ENCODE measurements at regions not wholly inside any gene's neighbourhood (a gene's known extent, or its start where the extent isn't known, plus 50 kb on each side); places are given as distances from the start of the nearest gene placed in this dataset.
A peak's percentile ranks its signal among the peaks of the same experiment; 100 is the strongest.

- no peak for DNase-seq
- H3K9me3 Mint-ChIP-seq = no peaks in the 10 kb centered on the region
These were observed 57.0 kb upstream of the CARMIL1 start for GRCh38 chr6:25222006-25222678.

GRCh38 chr6:25223490-25223991, 55.6 kb upstream of the CARMIL1 start:
- peak; percentile 84 for TF ChIP-seq CTCF (IDR thresholded peaks at IDR 0.05)
- no peaks in the 10 kb centered on the region for H3K36me3 Mint-ChIP-seq (ENCODE audit: low read depth)
- peak overlapping the region; percentile 70 for H3K4me3 Mint-ChIP-seq
- DNase-seq = peak; percentile 26
- H3K4me1 Mint-ChIP-seq (ENCODE audit: low read depth) = peaks cover 33% of the 10 kb centered on the region
- H3K9me3 Mint-ChIP-seq = no peaks in the 10 kb centered on the region
- no peak overlapping the region for H3K27ac Mint-ChIP-seq
- no peaks in the 10 kb centered on the region; the same call in none of the 2 replicates for H3K27me3 Mint-ChIP-seq (ENCODE audit: insufficient read depth)

More at GRCh38 chr6:25222006-25222678, 57.0 kb upstream of the CARMIL1 start:
- no peak for TF ChIP-seq CTCF (IDR thresholded peaks at IDR 0.05)
- no peak overlapping the region for H3K4me3 Mint-ChIP-seq
- no peak overlapping the region for H3K27ac Mint-ChIP-seq
- no peaks in the 10 kb centered on the region for H3K36me3 Mint-ChIP-seq (ENCODE audit: low read depth)
- H3K27me3 Mint-ChIP-seq (ENCODE audit: insufficient read depth) = no peaks in the 10 kb centered on the region; the same call in none of the 2 replicates
- H3K4me1 Mint-ChIP-seq (ENCODE audit: low read depth) = peaks cover 34% of the 10 kb centered on the region

- TF ChIP-seq CTCF (IDR thresholded peaks at IDR 0.05) = no peak
- peak overlapping the region; percentile 70 for H3K4me3 Mint-ChIP-seq
- no peaks in the 10 kb centered on the region; the same call in none of the 2 replicates for H3K27me3 Mint-ChIP-seq (ENCODE audit: insufficient read depth)
- no peaks in the 10 kb centered on the region for H3K9me3 Mint-ChIP-seq
- H3K4me1 Mint-ChIP-seq (ENCODE audit: low read depth) = peaks cover 35% of the 10 kb centered on the region
- H3K36me3 Mint-ChIP-seq (ENCODE audit: low read depth) = no peaks in the 10 kb centered on the region
- H3K27ac Mint-ChIP-seq = no peak overlapping the region
- no peak for DNase-seq
These were observed 54.9 kb upstream of the CARMIL1 start for GRCh38 chr6:25224242-25224641.

DNA sequence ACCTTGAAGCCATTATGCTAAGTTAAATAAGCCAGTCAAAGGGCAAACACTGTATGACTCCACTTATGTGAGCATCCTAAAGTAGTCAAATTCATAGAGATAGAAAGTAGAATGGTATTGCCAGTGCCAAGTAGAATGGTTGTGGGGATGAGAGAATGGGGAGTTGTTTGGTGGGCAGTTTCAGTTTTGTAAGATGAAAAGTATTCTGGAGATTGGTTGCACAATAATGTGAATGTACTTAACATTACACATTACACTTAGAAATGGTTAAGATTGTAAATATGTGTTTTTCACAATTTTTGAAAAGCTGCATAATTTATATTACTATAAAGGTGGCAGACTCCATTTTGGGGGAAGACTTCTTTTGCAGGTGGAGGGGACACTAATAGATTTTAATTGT, 51.3 kb upstream of the CARMIL1 start:
- Mint-ChIP-seq H3K4me1 (ENCODE audit: low read depth) (peaks cover 56% of the 10 kb centered on the region), H3K9me3 (no peaks in the 10 kb centered on the region), H3K36me3 (ENCODE audit: low read depth) (no peaks in the 10 kb centered on the region), H3K27ac (no peak overlapping the region), H3K4me3 (no peak overlapping the region), H3K27me3 (ENCODE audit: insufficient read depth) (no peaks in the 10 kb centered on the region; the same call in 1 of the 2 replicates)
- no peak for TF ChIP-seq CTCF (IDR thresholded peaks at IDR 0.05)
- DNase-seq = no peak
